ENCODE measurements at regions not wholly inside any gene's neighbourhood (a gene's known extent, or its start where the extent isn't known, plus 50 kb on each side); places are given as distances from the start of the nearest gene placed in this dataset.

- H3K27me3 ChIP-seq (ENCODE audit: control insufficient read depth in 1 of 2, insufficient read depth in 2 of 2, low read length in 2 of 2) = no peaks in the 10 kb centered on the region
- no peaks in the 10 kb centered on the region for H3K4me1 ChIP-seq (ENCODE audit: insufficient read depth, low read length)
- no peaks in the 10 kb centered on the region for H3K9me3 ChIP-seq (ENCODE audit: low read length)
- H3K27ac ChIP-seq (ENCODE audit: low read depth, low read length) = no peak overlapping the region
- no peak overlapping the region for H3K9ac ChIP-seq (ENCODE audit: low read length)
- no peaks in the 10 kb centered on the region for H3K36me3 ChIP-seq (ENCODE audit: insufficient read depth, low read length)
- no peak overlapping the region for H3K4me3 ChIP-seq (ENCODE audit: low read depth in 1 of 2, low read length in 2 of 2)
Observed at GRCh38 chr12:92574051-92574783, 128.6 kb upstream of the PLEKHG7 start.

- H3K36me3 ChIP-seq (ENCODE audit: insufficient read depth, low read length) = no peaks in the 10 kb centered on the region
- H3K9me3 ChIP-seq (ENCODE audit: low read length) = no peaks in the 10 kb centered on the region
- H3K27ac ChIP-seq (ENCODE audit: low read depth, low read length) = no peak overlapping the region
- H3K4me1 ChIP-seq (ENCODE audit: insufficient read depth, low read length) = no peaks in the 10 kb centered on the region
- no peaks in the 10 kb centered on the region for H3K27me3 ChIP-seq (ENCODE audit: control insufficient read depth in 1 of 2, insufficient read depth in 2 of 2, low read length in 2 of 2)
- no peak overlapping the region for H3K4me3 ChIP-seq (ENCODE audit: low read depth in 1 of 2, low read length in 2 of 2)
- H3K9ac ChIP-seq (ENCODE audit: low read length) = no peak overlapping the region
Observed at GRCh38 chr12:92573104-92573503, 129.7 kb upstream of the PLEKHG7 start.

- no peak overlapping the region for H3K4me3 ChIP-seq (ENCODE audit: low read depth in 1 of 2, low read length in 2 of 2)
- H3K9ac ChIP-seq (ENCODE audit: low read length) = no peak overlapping the region
- no peaks in the 10 kb centered on the region for H3K27me3 ChIP-seq (ENCODE audit: control insufficient read depth in 1 of 2, insufficient read depth in 2 of 2, low read length in 2 of 2)
- H3K9me3 ChIP-seq (ENCODE audit: low read length) = no peaks in the 10 kb centered on the region
- no peak overlapping the region for H3K27ac ChIP-seq (ENCODE audit: low read depth, low read length)
- H3K4me1 ChIP-seq (ENCODE audit: insufficient read depth, low read length) = no peaks in the 10 kb centered on the region
- H3K36me3 ChIP-seq (ENCODE audit: insufficient read depth, low read length) = no peaks in the 10 kb centered on the region
Observed at GRCh38 chr12:92571844-92572543, 130.8 kb upstream of the PLEKHG7 start.

GRCh38 chr12:92571169-92571568 is 131.6 kb upstream of the PLEKHG7 start:
- H3K4me1 ChIP-seq (ENCODE audit: insufficient read depth, low read length) = no peaks in the 10 kb centered on the region
- no peaks in the 10 kb centered on the region for H3K36me3 ChIP-seq (ENCODE audit: insufficient read depth, low read length)
- no peak overlapping the region for H3K9ac ChIP-seq (ENCODE audit: low read length)
- no peak overlapping the region for H3K4me3 ChIP-seq (ENCODE audit: low read depth in 1 of 2, low read length in 2 of 2)
- no peaks in the 10 kb centered on the region for H3K27me3 ChIP-seq (ENCODE audit: control insufficient read depth in 1 of 2, insufficient read depth in 2 of 2, low read length in 2 of 2)
- H3K27ac ChIP-seq (ENCODE audit: low read depth, low read length) = no peak overlapping the region
- H3K9me3 ChIP-seq (ENCODE audit: low read length) = no peaks in the 10 kb centered on the region

GRCh38 chr12:92570056-92570753 is 132.6 kb upstream of the PLEKHG7 start:
- no peak overlapping the region for H3K9ac ChIP-seq (ENCODE audit: low read length)
- no peak overlapping the region for H3K27ac ChIP-seq (ENCODE audit: low read depth, low read length)
- H3K27me3 ChIP-seq (ENCODE audit: control insufficient read depth in 1 of 2, insufficient read depth in 2 of 2, low read length in 2 of 2) = no peaks in the 10 kb centered on the region
- no peak overlapping the region for H3K4me3 ChIP-seq (ENCODE audit: low read depth in 1 of 2, low read length in 2 of 2)
- no peaks in the 10 kb centered on the region for H3K4me1 ChIP-seq (ENCODE audit: insufficient read depth, low read length)
- H3K36me3 ChIP-seq (ENCODE audit: insufficient read depth, low read length) = no peaks in the 10 kb centered on the region
- H3K9me3 ChIP-seq (ENCODE audit: low read length) = no peaks in the 10 kb centered on the region

- no peaks in the 10 kb centered on the region for H3K36me3 ChIP-seq (ENCODE audit: insufficient read depth, low read length)
- H3K9me3 ChIP-seq (ENCODE audit: low read length) = no peaks in the 10 kb centered on the region
- H3K4me3 ChIP-seq (ENCODE audit: low read depth in 1 of 2, low read length in 2 of 2) = no peak overlapping the region
- H3K27ac ChIP-seq (ENCODE audit: low read depth, low read length) = no peak overlapping the region
- no peaks in the 10 kb centered on the region for H3K4me1 ChIP-seq (ENCODE audit: insufficient read depth, low read length)
- H3K9ac ChIP-seq (ENCODE audit: low read length) = no peak overlapping the region
- no peaks in the 10 kb centered on the region for H3K27me3 ChIP-seq (ENCODE audit: control insufficient read depth in 1 of 2, insufficient read depth in 2 of 2, low read length in 2 of 2)
Observed at GRCh38 chr12:92568691-92569090, 134.1 kb upstream of the PLEKHG7 start.

GRCh38 chr12:92566448-92567019 is 136.3 kb upstream of the PLEKHG7 start:
- Histone ChIP-seq H3K9ac (ENCODE audit: low read length) (no peak overlapping the region), H3K27ac (ENCODE audit: low read depth, low read length) (no peak overlapping the region), H3K4me3 (ENCODE audit: low read depth in 1 of 2, low read length in 2 of 2) (no peak overlapping the region)

GRCh38 chr12:92563819-92564218 is 139.0 kb upstream of the PLEKHG7 start:
- Histone ChIP-seq H3K4me3 (ENCODE audit: low read depth in 1 of 2, low read length in 2 of 2) (no peak overlapping the region), H3K4me1 (ENCODE audit: insufficient read depth, low read length) (peaks cover 21% of the 10 kb centered on the region), H3K36me3 (ENCODE audit: insufficient read depth, low read length) (no peaks in the 10 kb centered on the region), H3K27me3 (ENCODE audit: control insufficient read depth in 1 of 2, insufficient read depth in 2 of 2, low read length in 2 of 2) (no peaks in the 10 kb centered on the region), H3K9ac (ENCODE audit: low read length) (no peak overlapping the region), H3K27ac (ENCODE audit: low read depth, low read length) (no peak overlapping the region), H3K9me3 (ENCODE audit: low read length) (no peaks in the 10 kb centered on the region)

More at GRCh38 chr12:92566448-92567019, 136.3 kb upstream of the PLEKHG7 start:
- H3K4me1 ChIP-seq (ENCODE audit: insufficient read depth, low read length) = peaks cover 12% of the 10 kb centered on the region
- no peaks in the 10 kb centered on the region for H3K27me3 ChIP-seq (ENCODE audit: control insufficient read depth in 1 of 2, insufficient read depth in 2 of 2, low read length in 2 of 2)
- H3K9me3 ChIP-seq (ENCODE audit: low read length) = no peaks in the 10 kb centered on the region
- H3K36me3 ChIP-seq (ENCODE audit: insufficient read depth, low read length) = no peaks in the 10 kb centered on the region

- H3K4me3 ChIP-seq (ENCODE audit: low read depth in 1 of 2, low read length in 2 of 2) = no peak overlapping the region
- H3K9me3 ChIP-seq (ENCODE audit: low read length) = no peaks in the 10 kb centered on the region
- H3K27ac ChIP-seq (ENCODE audit: low read depth, low read length) = peak overlapping the region; percentile 53
- H3K27me3 ChIP-seq (ENCODE audit: control insufficient read depth in 1 of 2, insufficient read depth in 2 of 2, low read length in 2 of 2) = no peaks in the 10 kb centered on the region
- H3K4me1 ChIP-seq (ENCODE audit: insufficient read depth, low read length) = peaks cover 25% of the 10 kb centered on the region
- no peak overlapping the region for H3K9ac ChIP-seq (ENCODE audit: low read length)
- H3K36me3 ChIP-seq (ENCODE audit: insufficient read depth, low read length) = no peaks in the 10 kb centered on the region
Observed at GRCh38 chr12:92562063-92562734, 140.6 kb upstream of the PLEKHG7 start.

- H3K4me3 ChIP-seq (ENCODE audit: low read depth in 1 of 2, low read length in 2 of 2) = no peak overlapping the region
- H3K27ac ChIP-seq (ENCODE audit: low read depth, low read length) = peak overlapping the region; percentile 45
- H3K4me1 ChIP-seq (ENCODE audit: insufficient read depth, low read length) = peaks cover 25% of the 10 kb centered on the region
- H3K9ac ChIP-seq (ENCODE audit: low read length) = no peak overlapping the region
- no peaks in the 10 kb centered on the region for H3K27me3 ChIP-seq (ENCODE audit: control insufficient read depth in 1 of 2, insufficient read depth in 2 of 2, low read length in 2 of 2)
- H3K9me3 ChIP-seq (ENCODE audit: low read length) = no peaks in the 10 kb centered on the region
- H3K36me3 ChIP-seq (ENCODE audit: insufficient read depth, low read length) = no peaks in the 10 kb centered on the region
Observed at GRCh38 chr12:92561543-92561899, 141.3 kb upstream of the PLEKHG7 start.

All from muscle layer of colon (tissue), 2 donors.